Ramos (cell line): ENCODE measurements at regions not wholly inside any gene's neighbourhood (a gene's known extent, or its start where the extent isn't known, plus 50 kb on each side); places are given as distances from the start of the nearest gene placed in this dataset.

Experiments
- in situ Hi-C: fragments of 300-500 bp; cut with MboI; formaldehyde crosslinking; loops from one replicate; pipeline ENCODE4 v1.14.3; 2022; ENCODE audit warnings: low sequenced_read_pairs; ENCODE audit not compliant: unreplicated experiment

- in situ Hi-C loops, result no loop called here
Observed at GRCh38 chr13:111548301-111548700, 227.9 kb downstream of the TEX29 start.

GRCh38 chr13:111548805-111549204 lies 228.4 kb downstream of the TEX29 start:
- in situ Hi-C loops, result no loop called here

GRCh38 chr13:111549464-111549863 lies 229.0 kb downstream of the TEX29 start:
- in situ Hi-C loops, result no loop called here

- in situ Hi-C loops, result no loop called here
Observed at GRCh38 chr13:111550062-111550461, 229.6 kb downstream of the TEX29 start.

GRCh38 chr13:111551204-111551820 lies 230.9 kb downstream of the TEX29 start:
- in situ Hi-C loops, result no loop called here

GRCh38 chr13:111552891-111553655 lies 232.6 kb downstream of the TEX29 start:
- in situ Hi-C loops, result no loop called here

GRCh38 chr13:111554539-111555267 lies 234.3 kb downstream of the TEX29 start:
- in situ Hi-C loops, result no loop called here

- in situ Hi-C loops, result no loop called here
Observed at GRCh38 chr13:111555268-111555808, 234.9 kb downstream of the TEX29 start.

- in situ Hi-C loops, result no loop called here
Observed at GRCh38 chr13:111555903-111556302, 235.5 kb downstream of the TEX29 start.

- in situ Hi-C loops, result no loop called here
Observed at GRCh38 chr13:111556496-111556895, 236.1 kb downstream of the TEX29 start.

- in situ Hi-C loops, result no loop called here
Observed at GRCh38 chr13:111557921-111558699, 237.7 kb downstream of the TEX29 start.

- in situ Hi-C loops, result no loop called here
Observed at GRCh38 chr13:111558700-111559088, 238.3 kb downstream of the TEX29 start.

- in situ Hi-C loops, result no loop called here
Observed at GRCh38 chr13:111559612-111560403, 239.4 kb downstream of the TEX29 start.

GRCh38 chr13:111561091-111561781 lies 240.8 kb downstream of the TEX29 start:
- in situ Hi-C loops, result no loop called here

- in situ Hi-C loops, result no loop called here
Observed at GRCh38 chr13:111562716-111563115, 242.3 kb downstream of the TEX29 start.

- in situ Hi-C loops, result no loop called here
Observed at GRCh38 chr13:111564606-111565005, 244.2 kb downstream of the TEX29 start.

GRCh38 chr13:111565400-111565799 lies 245.0 kb downstream of the TEX29 start:
- in situ Hi-C loops, result no loop called here

- in situ Hi-C loops, result no loop called here
Observed at GRCh38 chr13:111566567-111566966, 246.1 kb downstream of the TEX29 start.

GRCh38 chr13:111567637-111568036 lies 247.2 kb downstream of the TEX29 start:
- in situ Hi-C loops, result no loop called here
